HG02852 (cell line): ENCODE measurements at regions not wholly inside any gene's neighbourhood (a gene's known extent, or its start where the extent isn't known, plus 50 kb on each side); places are given as distances from the start of the nearest gene placed in this dataset.

Source experiments
- ATAC-seq: cut with Tn5 transposase; IDR thresholded peaks from one replicate; pipeline ENCODE4 v1.9.1; 2021; ENCODE audit warnings: mild to moderate bottlenecking, moderate library complexity; ENCODE audit not compliant: unreplicated experiment

GRCh38 chr15:94677202-94677790 lies 445.9 kb downstream of the MCTP2 start:
- ATAC-seq: no peak

GRCh38 chr15:94682171-94682570 lies 450.8 kb downstream of the MCTP2 start:
- ATAC-seq: no peak

- no peak for ATAC-seq
Measured at GRCh38 chr15:94683902-94684301, 452.5 kb downstream of the MCTP2 start.

- ATAC-seq: no peak
Measured at GRCh38 chr15:94691169-94691568, 459.8 kb downstream of the MCTP2 start.

- no peak for ATAC-seq
Measured at GRCh38 chr15:94692710-94693109, 461.3 kb downstream of the MCTP2 start.

DNA sequence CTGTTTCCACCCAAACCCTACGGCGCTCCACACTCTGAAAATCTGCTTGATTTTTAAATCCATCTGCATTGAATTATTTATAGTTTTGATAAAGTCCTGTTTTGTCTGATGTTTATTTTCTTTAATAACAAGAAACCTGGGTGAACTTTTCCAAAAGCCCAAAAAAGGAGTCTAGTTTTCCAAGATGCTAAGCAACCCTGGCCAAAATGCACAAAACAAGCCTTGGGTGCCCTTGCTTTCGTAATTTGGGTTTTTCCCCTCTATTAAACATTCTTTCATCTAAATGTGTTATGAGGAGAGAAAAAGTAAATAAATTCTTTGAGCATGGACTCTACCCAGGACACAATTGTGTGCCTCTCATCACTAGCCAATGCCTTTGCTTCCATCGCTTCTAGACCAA lies 468.9 kb downstream of the MCTP2 start:
- ATAC-seq: no peak

GRCh38 chr15:94701281-94701985 lies 470.1 kb downstream of the MCTP2 start:
- ATAC-seq: no peak

- no peak for ATAC-seq
Measured at GRCh38 chr15:94703596-94703995, 472.2 kb downstream of the MCTP2 start.

GRCh38 chr15:94704421-94704820 lies 473.1 kb downstream of the MCTP2 start:
- no peak for ATAC-seq

GRCh38 chr15:94704946-94705345 lies 473.6 kb downstream of the MCTP2 start:
- ATAC-seq: no peak

- ATAC-seq: no peak
Measured at GRCh38 chr15:94709319-94709718, 478.0 kb downstream of the MCTP2 start.

DNA sequence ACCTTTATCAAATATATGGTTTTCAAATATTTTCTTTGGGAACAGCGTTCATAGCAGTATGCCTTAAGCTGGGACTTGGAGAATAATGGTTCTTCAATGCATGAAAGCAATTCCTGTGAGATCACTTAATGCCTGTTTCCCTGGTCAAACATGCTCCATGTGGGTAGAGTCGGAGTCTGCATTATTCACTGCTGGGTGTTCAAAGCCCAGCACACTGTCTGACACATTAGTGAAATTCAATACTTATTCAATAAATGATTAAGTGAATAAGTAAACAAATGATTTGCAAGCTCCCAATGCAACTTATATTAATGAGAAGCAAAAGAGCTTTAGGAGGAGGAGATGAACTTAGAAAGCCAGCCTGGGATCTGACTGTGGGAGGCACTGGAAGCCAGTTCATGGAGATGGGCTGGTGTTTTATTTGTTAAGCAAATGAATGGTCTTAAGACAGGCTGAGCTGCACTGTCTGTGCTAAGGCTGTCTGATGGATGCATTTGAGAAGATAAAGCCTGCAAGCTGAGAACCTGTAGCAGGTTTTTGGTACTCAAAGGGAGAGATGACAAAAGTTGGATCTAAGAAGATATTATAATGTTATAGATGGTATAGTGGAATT lies 490.8 kb downstream of the MCTP2 start:
- no peak for ATAC-seq

DNA sequence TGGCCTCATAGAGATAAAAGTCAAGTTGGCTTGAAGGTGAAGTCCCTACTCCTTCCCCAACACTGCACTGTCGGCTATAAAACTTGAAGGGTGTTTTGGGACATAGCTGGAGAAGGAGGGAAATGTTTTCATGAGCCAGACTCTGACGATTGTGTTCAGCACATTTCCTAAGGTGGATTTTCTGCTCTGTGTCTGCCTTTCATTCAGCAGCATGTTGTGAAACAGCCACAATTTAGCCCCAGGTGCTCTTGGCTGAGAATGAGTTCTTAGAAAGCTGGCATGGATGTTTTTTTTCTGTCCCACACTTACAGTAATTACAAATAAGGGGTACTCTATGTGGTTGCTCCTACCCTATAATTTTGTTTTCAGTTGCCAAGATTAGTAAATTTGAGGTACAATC lies 492.4 kb downstream of the MCTP2 start:
- ATAC-seq: no peak

DNA sequence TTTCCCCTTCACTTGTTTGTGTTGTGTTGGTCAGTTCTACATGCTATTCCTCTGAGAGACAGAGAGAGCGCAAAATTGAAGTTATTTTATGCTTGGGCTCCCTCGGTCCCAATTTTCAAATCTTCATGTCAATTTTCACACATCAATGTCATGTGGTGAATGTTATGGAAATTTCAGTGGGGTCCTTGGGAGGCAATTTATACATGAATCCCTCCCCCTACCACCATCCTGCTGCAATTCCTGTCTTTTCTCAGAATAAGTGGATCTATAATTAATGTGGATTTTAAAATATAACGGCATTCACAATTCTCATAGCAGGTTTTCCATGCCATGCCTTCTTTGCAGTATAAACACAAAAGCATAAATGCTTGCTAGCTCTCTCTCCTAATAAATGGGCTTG lies 499.9 kb downstream of the MCTP2 start:
- no peak for ATAC-seq

DNA sequence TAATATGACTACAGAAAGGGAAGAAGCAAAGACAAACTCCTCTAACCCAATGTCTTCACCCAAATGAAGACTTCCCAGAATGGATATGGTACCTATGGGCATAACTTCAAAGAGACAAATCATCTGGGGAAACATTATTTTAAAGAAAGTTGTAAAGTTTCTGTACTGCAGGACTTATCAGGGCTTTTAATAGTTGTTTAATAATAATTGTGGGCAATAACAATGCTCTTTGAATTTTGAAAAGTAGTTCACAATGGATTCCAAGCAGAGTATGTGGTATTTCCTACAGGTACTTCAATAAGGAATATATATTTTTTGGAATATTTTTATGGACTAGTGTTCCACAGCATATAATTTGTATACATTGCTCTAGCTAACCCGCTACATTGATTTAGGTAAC lies 503.1 kb downstream of the MCTP2 start:
- no peak for ATAC-seq

- no peak for ATAC-seq
Measured at GRCh38 chr15:94736236-94736635, 504.9 kb downstream of the MCTP2 start.

GRCh38 chr15:94739639-94740038 lies 508.3 kb downstream of the MCTP2 start:
- ATAC-seq: no peak

DNA sequence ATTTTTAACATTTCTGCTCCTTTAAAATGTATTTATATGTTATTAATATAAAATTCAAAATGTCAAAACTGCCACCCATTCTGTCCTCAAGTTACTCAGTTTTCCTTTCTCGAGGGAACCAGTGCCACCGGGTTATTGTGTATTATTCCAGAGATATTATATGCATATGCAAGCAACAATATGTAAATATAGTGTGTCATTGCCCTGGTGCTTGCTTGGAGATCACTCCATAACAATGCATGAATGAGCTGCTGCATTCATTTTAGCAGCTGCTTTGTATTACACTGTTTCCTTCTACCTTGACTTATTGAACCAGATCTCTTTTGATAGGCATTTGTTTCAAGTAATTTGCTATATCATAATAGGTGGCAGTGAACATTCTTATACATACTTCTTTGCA lies 509.1 kb downstream of the MCTP2 start:
- ATAC-seq: no peak

DNA sequence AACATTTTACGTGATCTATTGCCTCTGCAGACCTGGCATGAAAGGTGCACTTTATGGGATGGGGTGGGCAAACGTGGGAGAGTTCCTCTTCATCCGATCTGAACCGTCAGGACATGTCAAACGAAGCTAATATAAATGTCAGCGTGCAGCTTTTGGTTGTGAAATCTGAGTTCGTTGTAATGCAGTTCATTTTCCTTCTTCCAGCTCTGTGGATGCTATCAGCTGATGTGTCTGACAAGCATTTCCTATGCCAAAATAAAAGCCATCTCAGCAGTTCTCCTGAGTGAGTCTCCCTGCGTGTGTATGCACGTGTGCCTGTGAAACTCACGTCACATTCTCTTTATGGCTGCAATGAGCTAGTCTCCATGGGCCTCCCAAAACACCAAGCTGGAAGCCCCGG lies 512.3 kb downstream of the MCTP2 start:
- no peak for ATAC-seq

DNA sequence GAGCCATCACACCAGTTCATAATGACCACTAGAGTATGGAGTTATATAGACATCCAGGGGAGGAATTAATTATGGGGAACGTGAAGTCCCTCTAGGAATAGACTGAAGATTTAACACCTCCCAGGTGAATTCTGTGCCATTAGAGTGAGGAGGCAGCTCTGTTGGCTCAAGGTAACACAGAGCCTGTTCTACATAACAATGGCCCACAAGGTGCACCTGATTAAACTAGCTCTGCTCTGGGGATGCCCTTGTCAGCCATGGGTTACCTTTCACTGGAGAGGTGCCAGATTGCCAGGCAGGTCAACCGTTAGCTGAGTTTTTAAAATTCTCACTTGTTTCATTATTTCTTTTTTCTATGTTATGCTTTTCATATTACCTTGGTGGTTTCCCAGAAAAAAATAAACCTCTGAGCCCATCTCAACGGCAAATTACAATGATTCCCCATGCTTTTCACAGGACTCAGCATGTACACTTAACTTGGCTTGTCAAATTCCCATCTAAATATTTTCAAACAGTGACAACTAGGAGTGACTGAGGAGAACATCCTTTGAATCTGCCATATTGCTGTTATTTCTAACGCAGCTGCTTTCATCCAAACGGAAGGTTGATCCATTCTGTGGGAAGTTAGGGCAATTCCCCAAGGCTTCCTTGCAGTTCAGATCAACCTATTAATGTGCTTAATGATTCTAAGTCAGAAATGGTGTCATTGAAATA lies 512.9 kb downstream of the MCTP2 start:
- ATAC-seq: no peak

DNA sequence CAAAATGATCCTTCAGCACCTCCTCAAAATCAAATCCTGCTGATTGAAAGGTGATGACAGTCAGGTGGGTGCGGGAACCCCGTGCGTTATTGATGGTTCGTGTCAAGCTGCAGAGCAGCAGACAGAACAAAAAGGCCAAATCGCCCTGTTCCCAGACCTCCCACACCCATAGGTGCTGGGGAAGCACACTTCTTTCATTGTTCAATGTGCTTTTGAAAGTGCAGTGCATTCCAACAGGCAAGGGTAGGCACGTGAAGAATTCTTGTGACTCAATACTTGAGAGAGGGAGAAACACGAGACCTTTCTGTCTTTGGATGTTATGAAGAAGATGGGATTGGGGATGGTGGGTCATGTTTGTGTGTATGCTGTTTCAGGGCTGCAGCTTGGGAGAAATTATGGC lies 514.0 kb downstream of the MCTP2 start:
- ATAC-seq: no peak

DNA sequence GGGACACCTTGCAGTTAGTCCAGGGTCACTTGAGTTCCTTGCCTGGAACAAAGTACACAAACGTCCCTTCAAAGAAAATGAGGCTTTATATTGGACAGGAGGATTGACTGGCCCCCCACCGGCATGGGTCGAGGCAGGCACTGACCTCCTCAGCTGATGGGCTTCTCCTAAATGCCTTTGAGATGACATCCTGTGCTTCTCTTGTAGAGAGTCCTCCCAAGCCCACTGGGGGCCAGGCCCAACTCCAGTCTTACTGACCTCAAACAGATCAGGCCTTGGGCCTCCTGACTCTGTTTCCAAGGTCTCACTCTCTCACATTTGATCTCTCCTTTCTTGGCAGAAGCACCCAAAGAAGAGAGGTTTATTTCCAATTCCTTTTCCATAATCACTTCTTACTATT lies 516.1 kb downstream of the MCTP2 start:
- ATAC-seq: no peak
